IMR-90 (cell line): ENCODE measurements at regions not wholly inside any gene's neighbourhood (a gene's known extent, or its start where the extent isn't known, plus 50 kb on each side); places are given as distances from the start of the nearest gene placed in this dataset.

ENCODE experiments used
- ATAC-seq: fragments of 200-7000 bp; cut with Tn5 transposase; 2 replicates; pipeline ENCODE4 v1.9.1; 2020; ENCODE audit warnings: low read depth, mild to moderate bottlenecking, moderate library complexity
- BruUV-seq: library from RNA; stranded (reverse); fragments of 400-500 nt; replicated peaks from 2 replicates; lab custom pipeline; 2021; lab: Mats Ljungman, UMichigan
- CTCF ChIA-PET: fragments of 300-600 bp; formaldehyde crosslinking; extraction: SDS; loops from one replicate; lab custom pipeline; 2021; ENCODE audit warnings: antibody characterized with exemption; lab: Yijun Ruan, JAX
- POLR2A ChIA-PET: fragments of 300-600 bp; sonication (Branson Sonifier 250); formaldehyde crosslinking; loops from one replicate; lab custom pipeline; 2022; ENCODE audit warnings: antibody characterized with exemption; ENCODE audit not compliant: unreplicated experiment; lab: Charles Lee
- DNase-seq: peaks from one replicate; pipeline ENCODE4 v3.0.0; 2013
- H2AFZ ChIP-seq: replicated peaks from 2 replicates; pipeline ENCODE3; 2013; ENCODE audit warnings: low read length, mild to moderate bottlenecking; ENCODE audit not compliant: poor library complexity
- H2AK5ac ChIP-seq: 2 replicates; pipeline ENCODE4 v1.6.1; 2013; ENCODE audit warnings: low read depth, low read length, inconsistent platforms
- H2AK9ac ChIP-seq: replicated peaks from 2 replicates; pipeline ENCODE3; 2013; ENCODE audit warnings: mild to moderate bottlenecking, low read depth, low read length, moderate library complexity; ENCODE audit not compliant: poor library complexity
- H2BK120ac ChIP-seq: 2 replicates; pipeline ENCODE4 v1.6.1; 2013; ENCODE audit warnings: low read depth, low read length, inconsistent platforms
- H2BK15ac ChIP-seq: 3 replicates; pipeline ENCODE4 v1.6.1; 2013; ENCODE audit warnings: low read depth, low read length, inconsistent platforms
- H2BK20ac ChIP-seq: 2 replicates; pipeline ENCODE4 v1.6.1; 2013; ENCODE audit warnings: low read depth, mild to moderate bottlenecking, inconsistent platforms, low read length, moderate library complexity
- H2BK5ac ChIP-seq: 2 replicates; pipeline ENCODE4 v1.6.1; 2013; ENCODE audit warnings: mild to moderate bottlenecking, low read depth, low read length, inconsistent platforms; ENCODE audit not compliant: poor library complexity, severe bottlenecking
- H3K14ac ChIP-seq: replicated peaks from 2 replicates; pipeline ENCODE4 v1.6.1; 2013; ENCODE audit warnings: low read depth, low read length, inconsistent platforms
- H3K18ac ChIP-seq: 2 replicates; pipeline ENCODE4 v1.6.1; 2013; ENCODE audit warnings: low read depth, low read length, control low read depth
- H3K23ac ChIP-seq: 2 replicates; pipeline ENCODE4 v1.6.1; 2013; ENCODE audit warnings: low read depth, low read length, inconsistent platforms
- H3K27ac ChIP-seq: 2 replicates; pipeline ENCODE4 v1.5.1; 2013; ENCODE audit warnings: mild to moderate bottlenecking, control low read depth, low read length; ENCODE audit not compliant: insufficient read depth
- H3K27me3 ChIP-seq: 2 replicates; pipeline ENCODE4 v1.6.1; 2013; ENCODE audit warnings: low read length; ENCODE audit not compliant: control insufficient read depth, insufficient read depth
- H3K36me3 ChIP-seq: 2 replicates; pipeline ENCODE4 v1.6.1; 2013; ENCODE audit warnings: low read length, mixed read lengths; ENCODE audit not compliant: control insufficient read depth, insufficient read depth
- H3K4ac ChIP-seq: 2 replicates; pipeline ENCODE4 v1.6.1; 2013; ENCODE audit warnings: low read depth, low read length, inconsistent platforms
- H3K4me1 ChIP-seq: 2 replicates; pipeline ENCODE4 v1.6.1; 2013; ENCODE audit warnings: low read length, mixed read lengths; ENCODE audit not compliant: control insufficient read depth, insufficient read depth
- H3K4me2 ChIP-seq: 2 replicates; pipeline ENCODE4 v1.6.1; 2013; ENCODE audit warnings: low read depth, mild to moderate bottlenecking, control low read depth, low read length, moderate library complexity
- H3K4me3 ChIP-seq: 2 replicates; pipeline ENCODE4 v1.5.1; 2013; ENCODE audit warnings: low read depth, mild to moderate bottlenecking, control low read depth, low read length, moderate library complexity; ENCODE audit not compliant: insufficient read depth
- H3K56ac ChIP-seq: 2 replicates; pipeline ENCODE4 v1.6.1; 2013; ENCODE audit warnings: low read length, inconsistent platforms; ENCODE audit not compliant: insufficient read depth; ENCODE audit errors: extremely low read depth
- H3K79me1 ChIP-seq, 2 experiments: 2 replicates each; pipeline ENCODE4 v1.6.1; 2013; ENCODE audit warnings: low read length in 2 of 2, inconsistent platforms in 1 of 2, low read depth in 1 of 2
- H3K9ac ChIP-seq: 2 replicates; pipeline ENCODE4 v1.6.1; 2013; ENCODE audit warnings: low read depth, low read length, control low read depth
- H3K9me1 ChIP-seq: 2 replicates; pipeline ENCODE4 v1.6.1; 2013; ENCODE audit warnings: low read length, inconsistent platforms; ENCODE audit not compliant: insufficient read depth
- H3K9me3 ChIP-seq: 2 replicates; pipeline ENCODE4 v1.6.1; 2013; ENCODE audit warnings: low read length; ENCODE audit not compliant: control insufficient read depth, insufficient read depth
- H4K20me1 ChIP-seq: 2 replicates; pipeline ENCODE4 v1.6.1; 2013; ENCODE audit warnings: low read length, inconsistent platforms; ENCODE audit not compliant: insufficient read depth
- H4K5ac ChIP-seq: 2 replicates; pipeline ENCODE4 v1.6.1; 2013; ENCODE audit warnings: mild to moderate bottlenecking, low read depth, low read length, control low read depth
- H4K8ac ChIP-seq, 2 experiments: 2 replicates each; pipeline ENCODE4 v1.6.1; 2013; ENCODE audit warnings: low read depth in 2 of 2, low read length in 2 of 2, control low read depth in 1 of 2, inconsistent platforms in 1 of 2
- H4K91ac ChIP-seq: 2 replicates; pipeline ENCODE4 v1.6.1; 2013; ENCODE audit warnings: low read depth, low read length, inconsistent platforms; ENCODE audit not compliant: insufficient read depth
- CEBPB ChIP-seq: IDR thresholded peaks from 2 replicates; pipeline ENCODE4 v1.6.1; 2012; ENCODE audit warnings: low read depth, low read length, improper control_type of control experiment
- POLR2A ChIP-seq: IDR thresholded peaks from 2 replicates; pipeline ENCODE4 v1.6.1; 2012; ENCODE audit warnings: mild to moderate bottlenecking, low read depth, low read length
- SMC3 ChIP-seq: fragments of 150-350 bp; IDR thresholded peaks from 2 replicates; pipeline ENCODE4 v1.6.1; 2016; ENCODE audit warnings: low read depth, mild to moderate bottlenecking, antibody characterized with exemption, low read length, moderate library complexity
- WGBS, 2 experiments: methylation state at CpG; one replicate each; pipeline versions ENCODE4 v1.1.5 to v1.1.7; 2013; ENCODE audit warnings: missing lambda C conversion rate in 2 of 2; ENCODE audit not compliant: insufficient read length in 1 of 2; ENCODE audit errors: extremely low coverage in 2 of 2; 5-methylcytosine and 5-hydroxymethylcytosine counted together
- dilution Hi-C: fragments of 300-500 bp; cut with HindIII; formaldehyde crosslinking; loops from one replicate; pipeline ENCODE4 v1.14.3; 2018; ENCODE audit warnings: low sequenced_read_pairs; ENCODE audit not compliant: unreplicated experiment
- in situ Hi-C: fragments of 300-500 bp; cut with MboI; formaldehyde crosslinking; loops from 3 replicates; pipeline ENCODE4 v1.14.3; 2019; ENCODE audit warnings: low sequenced_read_pairs, inconsistent platforms, mixed read lengths
- intact Hi-C: fragments of 100-400 bp; cut with micrococcal nuclease; formaldehyde crosslinking; loops from 2 replicates; pipeline ENCODE4 v1.10.0; 2022
- TF ChIP-seq, protein P1 (sequence below): fragments of 150-350 bp; IDR thresholded peaks from 2 replicates; pipeline ENCODE4 v1.6.1; 2016; ENCODE audit warnings: low read depth, mild to moderate bottlenecking, low read length, moderate library complexity, borderline replicate concordance

DNA sequence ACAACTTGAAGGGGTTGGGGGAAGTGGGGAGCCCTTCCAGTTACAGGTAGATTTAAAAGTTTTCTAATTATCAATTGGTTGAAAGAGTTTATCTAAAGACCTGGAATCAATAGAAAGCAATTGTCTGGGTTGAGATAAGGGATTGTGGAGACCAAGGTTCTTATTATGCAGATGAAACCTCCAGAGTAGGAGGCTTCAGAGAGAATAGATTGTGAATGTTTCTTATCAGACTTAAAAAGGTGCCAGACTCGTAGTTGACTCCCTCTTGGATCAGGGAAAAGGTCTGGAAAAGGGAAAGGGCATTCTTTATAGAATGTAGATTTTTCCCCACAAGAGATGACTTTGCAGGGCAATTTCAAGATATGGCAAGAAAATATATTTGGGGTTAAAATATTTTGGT lies 100.8 kb downstream of the GADD45G start:
- no peak overlapping the region for H3K56ac ChIP-seq
- no peak overlapping the region for H2BK120ac ChIP-seq
- H3K4ac ChIP-seq, result no peak overlapping the region
- TF ChIP-seq CEBPB (no peak), SMC3 (no peak), POLR2A (no peak)
- TF ChIP-seq, protein P1, sequence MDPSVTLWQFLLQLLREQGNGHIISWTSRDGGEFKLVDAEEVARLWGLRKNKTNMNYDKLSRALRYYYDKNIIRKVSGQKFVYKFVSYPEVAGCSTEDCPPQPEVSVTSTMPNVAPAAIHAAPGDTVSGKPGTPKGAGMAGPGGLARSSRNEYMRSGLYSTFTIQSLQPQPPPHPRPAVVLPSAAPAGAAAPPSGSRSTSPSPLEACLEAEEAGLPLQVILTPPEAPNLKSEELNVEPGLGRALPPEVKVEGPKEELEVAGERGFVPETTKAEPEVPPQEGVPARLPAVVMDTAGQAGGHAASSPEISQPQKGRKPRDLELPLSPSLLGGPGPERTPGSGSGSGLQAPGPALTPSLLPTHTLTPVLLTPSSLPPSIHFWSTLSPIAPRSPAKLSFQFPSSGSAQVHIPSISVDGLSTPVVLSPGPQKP, result no peak
- no peaks in the 10 kb centered on the region for H3K9me3 ChIP-seq
- dilution Hi-C loops, result no loop called here
- H3K9me1 ChIP-seq, result no peaks in the 10 kb centered on the region
- no peak overlapping the region for H3K14ac ChIP-seq
- in situ Hi-C loops, result no loop called here
- H3K27ac ChIP-seq, result no peak overlapping the region
- no peak overlapping the region for H2AK9ac ChIP-seq
- H2BK15ac ChIP-seq, result no peak overlapping the region
- H3K4me2 ChIP-seq, result no peak overlapping the region
- no peak overlapping the region for H2AFZ ChIP-seq
- ChIA-PET CTCF (no interaction called here), POLR2A (no interaction called here)
- no peak overlapping the region for H4K5ac ChIP-seq
- no peak overlapping the region for H2BK5ac ChIP-seq
- H4K20me1 ChIP-seq, result no peaks in the 10 kb centered on the region
- H3K23ac ChIP-seq, result no peak overlapping the region
- no peak overlapping the region for H3K9ac ChIP-seq
- intact Hi-C loops, result no loop called here
- no peak for DNase-seq
- H2AK5ac ChIP-seq, result no peak overlapping the region
- ATAC-seq, result no peak
- H3K18ac ChIP-seq, result no peak overlapping the region
- no peaks in the 10 kb centered on the region for H3K36me3 ChIP-seq
- no peak overlapping the region for H4K91ac ChIP-seq
- H3K4me3 ChIP-seq, result no peak overlapping the region
- H3K4me1 ChIP-seq, result no peaks in the 10 kb centered on the region
- no peaks in the 10 kb centered on the region; the same call in 1 of the 2 replicates for H3K27me3 ChIP-seq
- H3K79me1 ChIP-seq, result no peaks in the 10 kb centered on the region
- no TSS peak for BruUV-seq
- WGBS, 2 experiments, result no CpG with 5 or more reads among the region's 1 CpG
- H2BK20ac ChIP-seq, result no peak overlapping the region
- no peak overlapping the region for H4K8ac ChIP-seq
